Upper lobe of right lung (tissue), 1 donor: ENCODE measurements at regions not wholly inside any gene's neighbourhood (a gene's known extent, or its start where the extent isn't known, plus 50 kb on each side); places are given as distances from the start of the nearest gene placed in this dataset.

Experiments used
- ATAC-seq: fragments of 200-7000 bp; cut with Tn5 transposase; one replicate; pipeline ENCODE4 v1.9.1; 2020; ENCODE audit warnings: mild to moderate bottlenecking, moderate library complexity
- DNase-seq: peaks from one replicate; pipeline ENCODE4 v3.0.0-alpha.2; 2020
- H3K27ac ChIP-seq: fragments of 200-600 bp; one replicate; pipeline ENCODE4 v1.8.0; 2022
- H3K27me3 ChIP-seq: fragments of 200-600 bp; one replicate; pipeline ENCODE4 v1.8.0; 2022; ENCODE audit warnings: mild to moderate bottlenecking
- H3K36me3 ChIP-seq: fragments of 200-600 bp; one replicate; pipeline ENCODE4 v1.8.0; 2022
- H3K4me1 ChIP-seq: fragments of 200-600 bp; one replicate; pipeline ENCODE4 v1.8.0; 2022
- H3K4me3 ChIP-seq: fragments of 200-600 bp; one replicate; pipeline ENCODE4 v1.8.0; 2022; ENCODE audit warnings: mild to moderate bottlenecking
- H3K9me3 ChIP-seq: fragments of 200-600 bp; one replicate; pipeline ENCODE4 v1.8.0; 2022
- CTCF ChIP-seq: fragments of 200-600 bp; IDR thresholded peaks from one replicate; pipeline ENCODE4 v1.8.0; 2022; ENCODE audit warnings: antibody characterized with exemption
- intact Hi-C: fragments of 100-400 bp; cut with DNase I; formaldehyde crosslinking; loops from one replicate; pipeline ENCODE4 v1.11.0; 2022
- donor health status: DM: no; HTN: yes; CAD: no; lungs with severe emphysema.

- DNase-seq, result no peak
- intact Hi-C loops, result no loop called here
Observed at GRCh38 chr16:85462714-85463611, 150.2 kb upstream of the GSE1 start.

GRCh38 chr16:85463672-85464382, 149.3 kb upstream of the GSE1 start:
- Histone ChIP-seq H3K36me3 (no peaks in the 10 kb centered on the region), H3K27me3 (no peaks in the 10 kb centered on the region), H3K4me3 (no peak overlapping the region), H3K9me3 (no peaks in the 10 kb centered on the region), H3K27ac (no peak overlapping the region), H3K4me1 (peaks cover 26% of the 10 kb centered on the region)
- intact Hi-C loops, result no loop called here
- no peak for TF ChIP-seq CTCF
- ATAC-seq, result no peak
- no peak for DNase-seq

More at GRCh38 chr16:85462714-85463611, 150.2 kb upstream of the GSE1 start:
- Histone ChIP-seq H3K4me1 (peaks cover 26% of the 10 kb centered on the region), H3K27ac (no peak overlapping the region), H3K27me3 (no peaks in the 10 kb centered on the region), H3K36me3 (no peaks in the 10 kb centered on the region), H3K4me3 (peak overlapping the region; percentile 29), H3K9me3 (no peaks in the 10 kb centered on the region)
- no peak for TF ChIP-seq CTCF
- ATAC-seq, result no peak

GRCh38 chr16:85464383-85465305, 148.5 kb upstream of the GSE1 start:
- intact Hi-C loops, result no loop called here

GRCh38 chr16:85465328-85466303, 147.5 kb upstream of the GSE1 start:
- TF ChIP-seq CTCF, result no peak
- Histone ChIP-seq H3K4me1 (peaks cover 23% of the 10 kb centered on the region), H3K27me3 (no peaks in the 10 kb centered on the region), H3K4me3 (no peak overlapping the region), H3K9me3 (no peaks in the 10 kb centered on the region), H3K36me3 (no peaks in the 10 kb centered on the region), H3K27ac (no peak overlapping the region)
- DNase-seq (no peak), ATAC-seq (no peak)
- intact Hi-C loops, result no loop called here

More at GRCh38 chr16:85464383-85465305, 148.5 kb upstream of the GSE1 start:
- H3K27ac ChIP-seq, result no peak overlapping the region
- no peaks in the 10 kb centered on the region for H3K9me3 ChIP-seq
- DNase-seq, result no peak
- ATAC-seq, result no peak
- peaks cover 26% of the 10 kb centered on the region for H3K4me1 ChIP-seq
- H3K4me3 ChIP-seq, result no peak overlapping the region
- TF ChIP-seq CTCF, result no peak
- no peaks in the 10 kb centered on the region for H3K36me3 ChIP-seq
- H3K27me3 ChIP-seq, result no peaks in the 10 kb centered on the region
